Karpas-422 (cell line): ENCODE measurements at regions not wholly inside any gene's neighbourhood (a gene's known extent, or its start where the extent isn't known, plus 50 kb on each side); places are given as distances from the start of the nearest gene placed in this dataset.
"Not testable (repeated sequence)": the region's sequence is repeated elsewhere in the genome, so short reads cannot be mapped to it uniquely, and the experiment has no call there.

ENCODE experiments used
- DNase-seq: peaks from one replicate; pipeline ENCODE4 v3.0.0-alpha.2; 2015
- H2AFZ ChIP-seq: fragments of 200-600 bp; sonication (generic); 2 replicates; pipeline ENCODE4 v1.6.1; 2014; ENCODE audit warnings: antibody characterized with exemption, low read length, mixed read lengths
- H3K27ac ChIP-seq: fragments of 200-600 bp; sonication (generic); 2 replicates; pipeline ENCODE4 v1.5.1; 2014; ENCODE audit warnings: mild to moderate bottlenecking, low read length, moderate library complexity
- H3K27me3 ChIP-seq: fragments of 200-600 bp; sonication (generic); 2 replicates; pipeline ENCODE4 v1.6.1; 2014; ENCODE audit warnings: low read length, mixed read lengths
- H3K36me3 ChIP-seq: fragments of 200-600 bp; sonication (generic); 2 replicates; pipeline ENCODE4 v1.6.1; 2014; ENCODE audit warnings: low read length, mixed read lengths; ENCODE audit not compliant: insufficient read depth
- H3K4me1 ChIP-seq: fragments of 200-600 bp; sonication (generic); 2 replicates; pipeline ENCODE4 v1.6.1; 2014; ENCODE audit warnings: mild to moderate bottlenecking, low read length, mixed read lengths
- H3K4me2 ChIP-seq: fragments of 200-600 bp; sonication (generic); 2 replicates; pipeline ENCODE4 v1.6.1; 2014; ENCODE audit warnings: low read length, low read depth, mild to moderate bottlenecking; ENCODE audit not compliant: poor library complexity, severe bottlenecking
- H3K4me3 ChIP-seq: fragments of 200-600 bp; sonication (generic); 2 replicates; pipeline ENCODE4 v1.5.1; 2014; ENCODE audit warnings: mild to moderate bottlenecking, antibody characterized with exemption, low read length, mixed read lengths
- H3K79me2 ChIP-seq: fragments of 200-600 bp; sonication (generic); 2 replicates; pipeline ENCODE4 v1.6.1; 2014; ENCODE audit warnings: mild to moderate bottlenecking, low read length, mixed read lengths
- H3K9ac ChIP-seq: fragments of 200-600 bp; sonication (generic); 2 replicates; pipeline ENCODE4 v1.6.0; 2014; ENCODE audit warnings: low read length
- H3K9me2 ChIP-seq: fragments of 200-600 bp; sonication (generic), shearing (Covaris generic); replicated peaks from 2 replicates; pipeline ENCODE4 v1.6.0; 2014; ENCODE audit warnings: mild to moderate bottlenecking, low read length, moderate library complexity; ENCODE audit not compliant: insufficient read depth
- H3K9me3 ChIP-seq: fragments of 300-700, 200-600 bp; sonication (generic); 2 replicates; pipeline ENCODE4 v1.6.1; 2014; ENCODE audit warnings: low read length, mixed read lengths
- H4K20me1 ChIP-seq: fragments of 200-600 bp; sonication (generic); 2 replicates; pipeline ENCODE4 v1.6.1; 2014; ENCODE audit warnings: mild to moderate bottlenecking, antibody characterized with exemption, low read length, low read depth; ENCODE audit not compliant: insufficient read depth

DNA sequence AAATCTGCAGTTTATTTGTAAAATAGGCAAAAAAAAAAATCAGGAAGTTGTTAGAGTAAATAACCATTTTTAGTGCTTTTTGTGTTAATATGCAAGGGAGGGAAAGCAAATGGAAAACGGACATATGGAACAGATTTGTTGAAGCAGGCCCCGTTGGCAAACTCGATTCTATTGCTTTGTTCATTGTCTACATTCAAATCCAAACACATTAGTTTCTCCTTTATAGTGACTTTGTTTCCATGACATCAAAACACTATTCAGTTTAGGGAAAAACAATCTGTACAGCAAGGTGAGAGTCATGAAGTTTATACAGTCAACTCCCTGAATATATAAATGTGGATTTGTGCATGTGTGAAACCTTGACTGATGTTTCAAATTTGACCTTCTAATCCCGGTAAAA, 142.2 kb downstream of the FAM47A start:
- H3K27me3 ChIP-seq: no peaks in the 10 kb centered on the region
- no peak overlapping the region for H2AFZ ChIP-seq
- H3K9me2 ChIP-seq: no peaks in the 10 kb centered on the region
- no peaks in the 10 kb centered on the region for H3K79me2 ChIP-seq
- no peak overlapping the region for H3K4me3 ChIP-seq
- no peak overlapping the region for H3K4me2 ChIP-seq
- no peak overlapping the region for H3K27ac ChIP-seq
- H3K9ac ChIP-seq: no peak overlapping the region
- H4K20me1 ChIP-seq: no peaks in the 10 kb centered on the region
- no peak for DNase-seq
- H3K4me1 ChIP-seq: no peaks in the 10 kb centered on the region
- peaks cover 27% of the 10 kb centered on the region for H3K9me3 ChIP-seq
- no peaks in the 10 kb centered on the region for H3K36me3 ChIP-seq

DNA sequence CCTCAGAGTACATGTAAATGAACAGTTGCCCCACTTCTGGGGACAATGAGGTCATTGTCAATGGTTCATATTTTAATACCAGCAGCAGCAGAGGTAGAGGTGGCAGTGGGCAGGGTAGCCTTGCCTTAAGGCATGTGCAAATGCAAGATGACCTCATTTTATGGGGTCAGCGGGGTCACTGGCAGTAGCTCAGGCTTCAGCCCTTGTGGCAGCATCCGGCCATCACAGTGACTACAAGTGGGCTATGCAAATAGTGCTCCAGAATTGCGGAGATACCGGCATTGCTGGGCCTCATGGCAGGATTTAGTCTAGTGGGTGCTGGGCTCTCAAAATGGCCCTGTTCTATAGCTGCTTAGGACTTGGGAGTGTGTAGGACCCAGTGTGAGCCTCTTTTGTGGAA, 144.7 kb downstream of the FAM47A start:
- Histone ChIP-seq H3K27me3 (no peaks in the 10 kb centered on the region), H3K9me3 (peaks cover 27% of the 10 kb centered on the region), H3K36me3 (no peaks in the 10 kb centered on the region), H3K9me2 (no peaks in the 10 kb centered on the region), H3K4me2 (no peak overlapping the region), H3K4me1 (no peaks in the 10 kb centered on the region), H3K9ac (no peak overlapping the region), H2AFZ (no peak overlapping the region), H3K4me3 (no peak overlapping the region), H3K27ac (no peak overlapping the region), H3K79me2 (no peaks in the 10 kb centered on the region), H4K20me1 (no peaks in the 10 kb centered on the region)
- no peak for DNase-seq

DNA sequence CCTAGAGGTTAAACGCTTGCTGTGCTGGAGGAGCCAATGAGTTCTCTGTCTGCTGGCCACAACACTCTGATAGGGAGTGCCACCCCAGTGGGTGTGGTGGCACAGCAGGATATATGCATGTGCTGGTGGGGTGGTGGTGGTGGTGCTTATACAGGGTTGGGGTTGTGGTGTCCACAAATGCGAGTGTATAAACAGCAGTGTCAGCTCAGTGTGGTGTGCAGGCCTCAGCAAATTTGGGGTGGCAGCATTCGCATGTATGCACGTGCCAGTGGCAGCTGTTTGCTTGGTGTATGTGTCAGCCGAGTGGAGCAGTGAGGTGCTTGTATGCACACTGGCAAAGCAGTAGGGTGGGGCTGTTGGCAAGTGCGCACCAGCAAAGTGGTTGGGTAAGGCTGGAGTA, 157.4 kb downstream of the FAM47A start:
- H3K4me1 ChIP-seq: no peaks in the 10 kb centered on the region
- H3K9me2 ChIP-seq: no peaks in the 10 kb centered on the region
- no peak overlapping the region for H3K4me2 ChIP-seq
- no peak overlapping the region for H3K9ac ChIP-seq
- H3K79me2 ChIP-seq: no peaks in the 10 kb centered on the region
- no peaks in the 10 kb centered on the region for H3K36me3 ChIP-seq
- no peaks in the 10 kb centered on the region for H4K20me1 ChIP-seq
- H3K27me3 ChIP-seq: no peaks in the 10 kb centered on the region
- DNase-seq: no peak
- H3K27ac ChIP-seq: no peak overlapping the region
- H3K9me3 ChIP-seq: peaks cover 38% of the 10 kb centered on the region
- H3K4me3 ChIP-seq: no peak overlapping the region
- no peak overlapping the region for H2AFZ ChIP-seq

DNA sequence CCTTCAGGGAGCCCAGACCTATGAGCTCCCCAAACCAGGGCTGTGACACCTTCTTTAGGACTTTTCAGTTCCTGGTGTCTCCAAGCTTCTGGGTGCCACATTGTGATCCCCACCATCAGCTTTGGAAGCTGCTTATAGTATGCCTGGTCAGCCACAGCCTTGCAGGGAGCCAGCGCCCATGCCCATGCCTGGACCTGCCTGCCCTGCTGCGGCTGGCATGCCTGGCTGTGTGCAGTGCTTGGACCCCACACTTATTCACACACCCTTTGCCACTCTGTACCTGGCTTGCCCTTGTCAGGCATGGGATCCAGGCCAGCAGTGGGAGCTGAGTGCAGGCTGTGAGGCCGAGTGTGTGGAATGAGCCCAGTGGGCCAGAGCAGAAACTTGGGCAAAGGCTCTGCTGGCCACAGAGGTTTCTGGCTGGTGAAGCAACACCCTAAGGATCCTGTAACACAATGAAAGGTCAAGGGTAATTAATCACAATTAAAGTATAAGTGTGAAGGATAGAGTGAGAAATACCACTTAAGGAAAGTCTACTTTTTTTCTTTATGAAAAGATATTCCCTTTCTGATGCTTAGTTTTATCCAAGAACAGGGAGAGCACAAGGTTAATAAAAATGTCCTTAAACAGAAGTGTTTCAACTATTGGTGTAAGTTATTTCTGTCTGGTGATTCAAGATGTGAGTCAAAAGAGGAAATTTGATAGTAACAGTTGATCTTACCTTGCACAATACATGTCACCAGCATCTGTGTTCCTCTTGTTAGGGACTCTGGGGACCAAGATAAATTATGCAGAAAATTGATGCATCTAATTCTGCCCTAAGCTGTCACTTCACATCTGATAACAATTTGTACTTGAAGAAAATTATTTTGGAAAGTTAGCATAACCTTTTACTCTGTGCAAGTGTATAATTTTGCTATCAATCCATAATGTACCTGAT, 161.8 kb downstream of the FAM47A start:
- Histone ChIP-seq H3K27me3 (no peaks in the 10 kb centered on the region), H3K79me2 (no peaks in the 10 kb centered on the region), H3K9me2 (no peaks in the 10 kb centered on the region), H3K27ac (no peak overlapping the region), H3K4me2 (no peak overlapping the region), H3K4me3 (no peak overlapping the region), H3K4me1 (no peaks in the 10 kb centered on the region), H3K9me3 (peaks cover 33% of the 10 kb centered on the region), H2AFZ (no peak overlapping the region), H3K9ac (no peak overlapping the region), H3K36me3 (no peaks in the 10 kb centered on the region), H4K20me1 (no peaks in the 10 kb centered on the region)
- DNase-seq: no peak

DNA sequence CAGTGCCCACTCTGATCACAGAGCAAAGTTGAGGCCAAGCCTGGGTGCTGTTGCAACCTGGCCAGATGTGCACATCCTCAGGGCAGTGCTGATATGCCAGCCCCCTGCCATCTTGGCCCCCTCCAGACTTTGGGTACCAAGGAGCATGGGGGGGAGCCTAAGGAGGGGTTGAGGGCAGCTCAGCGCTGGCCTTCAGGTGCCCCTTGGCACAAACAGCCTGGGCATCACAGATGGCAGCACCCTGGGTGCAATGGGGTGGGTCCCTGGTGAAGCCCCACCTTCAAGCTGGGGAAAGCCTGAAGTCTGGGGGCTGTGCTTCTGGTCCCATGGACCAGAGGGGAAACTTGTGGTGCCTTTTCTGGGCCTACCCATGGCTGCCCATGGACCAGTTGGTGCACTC, 163.0 kb downstream of the FAM47A start:
- Histone ChIP-seq H3K27me3 (no peaks in the 10 kb centered on the region), H3K9ac (no peak overlapping the region), H3K4me3 (no peak overlapping the region), H3K79me2 (no peaks in the 10 kb centered on the region), H2AFZ (no peak overlapping the region), H3K36me3 (no peaks in the 10 kb centered on the region), H3K4me2 (no peak overlapping the region), H3K9me2 (no peaks in the 10 kb centered on the region), H3K4me1 (no peaks in the 10 kb centered on the region), H3K9me3 (peaks cover 27% of the 10 kb centered on the region), H3K27ac (no peak overlapping the region), H4K20me1 (no peaks in the 10 kb centered on the region)
- no peak for DNase-seq

DNA sequence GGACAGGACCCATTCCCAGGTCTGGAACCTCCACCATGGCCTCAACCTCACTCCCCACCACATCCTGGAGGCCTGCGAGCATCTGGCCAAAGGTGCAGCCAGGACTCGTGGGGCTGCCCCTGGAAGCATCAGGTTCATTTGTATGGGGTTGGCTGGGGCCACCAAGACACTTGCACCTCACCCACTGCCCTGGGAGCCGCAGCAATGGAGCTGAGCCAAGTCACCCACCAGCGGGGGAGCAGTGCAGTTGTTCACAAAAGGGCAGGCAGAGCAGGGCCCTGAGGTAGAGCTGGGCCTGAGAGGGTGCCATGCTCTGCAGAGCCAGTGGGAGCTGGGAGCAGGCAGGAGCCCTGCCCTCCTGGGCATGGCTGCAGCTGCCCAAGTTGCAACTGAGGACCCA, 163.5 kb downstream of the FAM47A start:
- no peak overlapping the region for H3K9ac ChIP-seq
- no peaks in the 10 kb centered on the region for H3K27me3 ChIP-seq
- H3K4me2 ChIP-seq: no peak overlapping the region
- no peaks in the 10 kb centered on the region for H3K9me2 ChIP-seq
- peaks cover 27% of the 10 kb centered on the region for H3K9me3 ChIP-seq
- H3K79me2 ChIP-seq: no peaks in the 10 kb centered on the region
- no peak for DNase-seq
- H3K4me1 ChIP-seq: no peaks in the 10 kb centered on the region
- no peak overlapping the region for H2AFZ ChIP-seq
- H3K4me3 ChIP-seq: no peak overlapping the region
- no peak overlapping the region for H3K27ac ChIP-seq
- no peaks in the 10 kb centered on the region for H3K36me3 ChIP-seq
- no peaks in the 10 kb centered on the region for H4K20me1 ChIP-seq

DNA sequence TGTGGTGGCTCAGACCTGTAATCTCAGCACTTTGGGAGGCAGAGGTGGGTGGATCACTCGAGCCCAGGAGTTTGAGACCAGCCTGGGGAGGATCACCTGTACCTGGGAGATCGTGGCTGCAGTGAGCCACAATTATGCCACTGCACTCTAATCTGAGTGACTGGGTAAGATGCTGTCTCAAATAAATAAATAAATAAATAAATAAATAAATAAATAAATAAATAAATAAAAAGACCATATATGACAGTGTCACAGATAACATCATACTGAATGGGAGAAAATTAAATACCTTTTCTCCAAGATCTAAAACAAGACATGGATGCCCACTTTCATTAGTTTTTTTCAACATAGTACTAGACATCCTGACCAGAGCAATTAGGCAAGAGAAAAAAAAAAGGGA, 182.8 kb downstream of the FAM47A start:
- Histone ChIP-seq H4K20me1 (no peaks in the 10 kb centered on the region), H3K27ac (no peak overlapping the region), H3K36me3 (no peaks in the 10 kb centered on the region), H3K4me2 (no peak overlapping the region), H3K9me2 (no peaks in the 10 kb centered on the region), H3K4me1 (no peaks in the 10 kb centered on the region), H3K79me2 (no peaks in the 10 kb centered on the region), H3K9me3 (peaks cover 27% of the 10 kb centered on the region), H3K4me3 (no peak overlapping the region), H2AFZ (no peak overlapping the region), H3K27me3 (no peaks in the 10 kb centered on the region), H3K9ac (no peak overlapping the region)
- DNase-seq: no peak

DNA sequence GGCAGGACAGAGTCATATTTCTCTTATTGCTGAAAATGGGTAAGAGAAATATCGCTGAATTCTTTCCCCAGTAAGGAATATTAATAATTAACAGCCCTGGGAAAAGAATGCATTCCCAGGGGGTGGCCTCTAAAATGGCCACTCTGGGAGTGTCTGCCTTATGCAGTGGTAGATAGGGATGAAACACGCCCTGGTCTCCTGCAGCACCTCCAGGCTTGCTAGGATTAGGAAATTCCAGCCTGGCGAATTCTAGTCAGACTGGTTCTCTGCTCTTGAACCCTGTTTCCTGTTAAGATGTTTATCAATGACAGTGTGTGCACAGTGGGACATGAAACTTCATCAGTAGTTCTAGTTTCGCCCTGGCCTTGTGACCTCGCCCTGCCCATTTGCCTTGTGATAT, 205.9 kb downstream of the FAM47A start:
- not testable (repeated sequence) for H3K36me3 ChIP-seq, H2AFZ ChIP-seq, H3K4me3 ChIP-seq, H3K9me2 ChIP-seq, H3K27ac ChIP-seq, H3K79me2 ChIP-seq, H3K27me3 ChIP-seq, H3K9ac ChIP-seq, H4K20me1 ChIP-seq, H3K4me2 ChIP-seq, DNase-seq, H3K4me1 ChIP-seq
- H3K9me3 ChIP-seq: peaks cover 20% of the 10 kb centered on the region
